ENCODE measurements at regions not wholly inside any gene's neighbourhood (a gene's known extent, or its start where the extent isn't known, plus 50 kb on each side); places are given as distances from the start of the nearest gene placed in this dataset.
"Not testable (repeated sequence)": the region's sequence is repeated elsewhere in the genome, so short reads cannot be mapped to it uniquely, and the experiment has no call there.

GRCh38 chr9:74071502-74071901 is 425.6 kb upstream of the RORB start:
- DNase-seq (ENCODE audit: extremely low read depth in 1 of 2, low read depth in 1 of 2) = no peak

- no peak for DNase-seq (ENCODE audit: extremely low read depth in 1 of 2, low read depth in 1 of 2)
Measured at GRCh38 chr9:74073897-74074296, 423.2 kb upstream of the RORB start.

DNA sequence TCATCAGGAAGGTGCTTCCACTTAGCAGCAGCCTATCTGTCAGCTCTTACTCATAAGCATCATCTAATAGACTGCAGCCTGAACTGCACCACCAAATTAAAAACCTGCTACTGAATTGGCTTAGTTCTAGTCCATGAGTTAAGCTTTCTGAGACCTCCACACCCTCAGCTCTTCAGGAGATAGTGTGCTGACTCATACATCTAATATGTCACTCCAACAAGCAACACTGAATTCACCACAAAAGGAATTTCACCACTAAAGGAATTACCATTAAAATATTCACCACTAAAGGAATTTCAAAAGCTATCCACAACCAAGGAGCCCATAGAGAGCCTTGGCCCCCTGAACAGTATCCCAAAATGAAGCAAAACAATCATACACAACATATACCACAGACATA is 418.5 kb upstream of the RORB start:
- no peak for DNase-seq (ENCODE audit: extremely low read depth in 1 of 2, low read depth in 1 of 2)

DNA sequence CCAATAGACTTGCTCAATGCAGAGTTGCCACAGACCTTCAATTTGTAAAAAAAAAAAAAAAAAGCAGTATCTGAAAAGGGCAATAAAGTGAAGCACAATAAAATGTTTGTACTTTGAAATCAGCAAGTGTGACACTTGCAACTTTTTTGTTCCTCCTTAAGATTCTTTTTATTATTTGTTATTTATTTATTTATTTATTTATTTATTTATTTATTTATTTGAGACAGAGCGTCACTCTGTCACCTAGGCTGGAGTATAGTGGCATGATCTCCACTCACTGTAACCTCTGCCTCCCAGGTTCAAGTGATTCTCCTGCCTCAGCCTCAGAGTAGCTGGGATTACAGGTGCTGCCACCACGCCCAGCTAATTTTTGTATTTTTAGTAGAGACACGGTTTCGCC is 416.5 kb upstream of the RORB start:
- DNase-seq (ENCODE audit: extremely low read depth in 1 of 2, low read depth in 1 of 2) = not testable (repeated sequence)

DNA sequence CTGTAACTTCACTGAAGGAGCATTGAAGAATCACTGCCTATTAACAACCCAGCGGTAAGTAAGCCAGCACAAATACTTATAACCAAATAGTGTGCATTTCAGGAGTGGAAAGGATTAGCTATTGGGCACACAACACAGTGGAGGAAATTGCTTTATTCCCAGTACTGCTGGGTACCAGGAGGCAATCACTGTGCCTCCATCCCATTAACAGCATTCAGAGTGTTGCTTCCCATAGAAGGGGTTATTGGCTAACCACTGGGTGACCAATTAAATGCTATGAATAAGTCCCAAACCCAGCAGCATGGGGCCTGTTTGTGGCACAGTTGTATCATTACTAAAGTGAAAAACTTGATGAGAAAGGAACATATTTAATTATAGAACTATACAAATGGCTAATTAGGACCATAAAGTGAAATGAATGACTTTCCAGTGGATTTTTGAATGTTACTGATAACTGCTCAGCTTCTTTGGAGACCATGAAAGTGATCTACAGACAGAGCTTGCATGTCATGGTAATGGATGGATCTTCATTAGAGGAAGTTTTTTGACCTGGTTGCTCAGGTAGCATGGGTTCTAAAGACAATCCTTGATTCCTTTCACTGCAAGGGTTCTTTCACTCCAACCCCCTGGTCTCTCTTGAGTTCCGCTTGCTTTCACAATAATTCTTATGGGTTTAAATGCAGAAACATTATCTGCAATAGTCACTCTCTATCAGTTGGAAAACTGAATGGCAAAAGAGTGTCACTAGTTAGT is 413.3 kb upstream of the RORB start:
- DNase-seq (ENCODE audit: extremely low read depth in 1 of 2, low read depth in 1 of 2) = no peak

GRCh38 chr9:74085384-74086037 is 411.6 kb upstream of the RORB start:
- not testable (repeated sequence) for DNase-seq (ENCODE audit: extremely low read depth in 1 of 2, low read depth in 1 of 2)

DNA sequence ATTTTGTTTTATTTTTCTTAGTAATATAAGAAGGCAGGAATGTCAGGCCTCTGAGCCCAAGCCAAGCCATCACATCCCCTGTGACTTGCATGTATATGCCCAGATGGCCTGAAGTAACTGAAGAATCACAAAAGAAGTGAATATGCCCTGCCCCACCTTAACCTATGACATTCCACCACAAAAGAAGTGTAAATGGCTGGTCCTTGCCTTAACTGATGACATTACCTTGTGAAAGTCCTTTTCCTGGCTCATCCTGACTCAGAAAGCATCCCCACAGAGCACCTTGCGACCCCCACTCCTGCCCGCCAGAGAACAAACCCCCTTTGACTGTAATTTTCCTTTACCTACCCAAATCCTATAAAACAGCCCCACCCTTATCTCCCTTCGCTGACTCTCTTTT is 406.2 kb upstream of the RORB start:
- DNase-seq (ENCODE audit: extremely low read depth in 1 of 2, low read depth in 1 of 2) = not testable (repeated sequence)

DNA sequence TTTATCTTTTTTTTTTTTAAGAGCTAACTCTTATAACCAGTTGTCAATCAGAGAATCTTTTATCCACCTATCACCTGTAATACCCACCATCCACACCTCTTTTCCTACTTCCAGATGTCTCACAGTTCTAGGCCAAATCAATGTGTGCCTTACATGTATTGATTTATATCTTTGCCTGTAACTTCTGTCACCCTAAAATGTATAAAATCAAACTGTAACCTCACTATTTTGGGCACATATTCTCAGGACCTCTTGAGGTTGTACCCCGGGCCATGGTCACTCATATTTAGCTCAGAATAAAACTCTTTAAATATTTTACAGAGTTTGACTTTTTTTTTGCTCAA is 404.7 kb upstream of the RORB start:
- no peak for DNase-seq (ENCODE audit: extremely low read depth in 1 of 2, low read depth in 1 of 2)

GRCh38 chr9:74094037-74094436 is 403.1 kb upstream of the RORB start:
- DNase-seq (ENCODE audit: extremely low read depth in 1 of 2, low read depth in 1 of 2) = not testable (repeated sequence)

- DNase-seq (ENCODE audit: extremely low read depth in 1 of 2, low read depth in 1 of 2) = no peak
Measured at GRCh38 chr9:74094766-74095165, 402.4 kb upstream of the RORB start.

GRCh38 chr9:74095925-74096324 is 401.2 kb upstream of the RORB start:
- no peak for DNase-seq (ENCODE audit: extremely low read depth in 1 of 2, low read depth in 1 of 2)

- DNase-seq (ENCODE audit: extremely low read depth in 1 of 2, low read depth in 1 of 2) = no peak
Measured at GRCh38 chr9:74096420-74096819, 400.7 kb upstream of the RORB start.

DNA sequence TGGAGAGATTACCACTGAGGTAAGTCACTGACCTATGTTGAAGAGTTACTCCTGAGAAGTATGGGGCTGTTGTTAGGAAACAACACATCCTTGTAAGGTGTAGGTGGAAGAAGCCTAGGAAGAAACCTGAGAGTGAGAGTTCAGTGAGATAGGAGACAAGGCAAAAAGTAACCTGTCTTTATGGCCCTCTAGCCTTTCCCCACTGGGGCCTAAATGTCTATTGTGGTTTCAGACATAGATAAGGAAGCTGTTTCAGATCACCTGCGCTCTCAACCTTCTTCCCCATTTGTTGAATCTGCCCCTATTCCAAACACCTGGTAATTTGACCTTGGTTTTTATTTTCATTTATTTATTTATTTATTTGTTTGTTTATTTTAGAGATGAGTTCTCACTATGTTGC is 397.1 kb upstream of the RORB start:
- no peak for DNase-seq (ENCODE audit: extremely low read depth in 1 of 2, low read depth in 1 of 2)

GRCh38 chr9:74102148-74102547 is 395.0 kb upstream of the RORB start:
- DNase-seq (ENCODE audit: extremely low read depth in 1 of 2, low read depth in 1 of 2) = not testable (repeated sequence)

DNA sequence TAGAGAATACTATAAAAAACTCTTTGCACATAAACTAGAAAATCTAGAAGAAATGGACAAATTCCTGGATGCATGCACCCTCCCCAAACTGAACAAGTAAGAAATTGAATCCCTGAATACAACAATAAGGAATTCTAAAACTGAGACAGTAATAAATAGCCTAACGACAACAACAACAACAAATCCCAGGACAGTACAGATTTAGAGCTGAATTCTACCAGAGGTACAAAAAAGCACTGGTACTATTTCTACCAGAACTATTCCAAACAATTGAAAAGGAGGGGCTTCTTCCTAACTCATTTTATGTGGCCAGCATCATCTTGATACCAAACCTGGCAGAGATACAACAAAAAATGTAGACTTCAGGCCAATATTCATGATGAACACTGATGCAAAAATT is 394.4 kb upstream of the RORB start:
- DNase-seq (ENCODE audit: extremely low read depth in 1 of 2, low read depth in 1 of 2) = no peak

DNA sequence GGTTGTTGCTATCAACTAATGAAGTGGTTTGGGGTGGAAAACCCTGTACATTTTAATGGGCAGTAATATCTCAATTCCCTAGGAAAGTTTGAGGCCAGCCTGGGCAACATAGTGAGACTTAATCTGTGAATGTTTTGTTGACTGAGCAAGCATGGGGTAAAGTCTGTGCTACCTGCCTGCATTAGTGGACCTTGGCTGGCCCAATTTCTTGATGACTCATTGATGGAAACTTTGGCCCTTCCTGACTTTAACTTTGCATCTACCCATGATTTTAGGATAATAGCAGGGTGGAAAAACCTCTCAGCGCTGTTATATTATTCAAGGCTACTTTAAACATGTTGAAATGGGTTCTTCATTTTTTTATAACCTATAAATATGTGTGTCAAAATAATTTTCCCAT is 389.4 kb upstream of the RORB start:
- no peak for DNase-seq (ENCODE audit: extremely low read depth in 1 of 2, low read depth in 1 of 2)

- no peak for DNase-seq (ENCODE audit: extremely low read depth in 1 of 2, low read depth in 1 of 2)
Measured at GRCh38 chr9:74115976-74116375, 381.2 kb upstream of the RORB start.

DNA sequence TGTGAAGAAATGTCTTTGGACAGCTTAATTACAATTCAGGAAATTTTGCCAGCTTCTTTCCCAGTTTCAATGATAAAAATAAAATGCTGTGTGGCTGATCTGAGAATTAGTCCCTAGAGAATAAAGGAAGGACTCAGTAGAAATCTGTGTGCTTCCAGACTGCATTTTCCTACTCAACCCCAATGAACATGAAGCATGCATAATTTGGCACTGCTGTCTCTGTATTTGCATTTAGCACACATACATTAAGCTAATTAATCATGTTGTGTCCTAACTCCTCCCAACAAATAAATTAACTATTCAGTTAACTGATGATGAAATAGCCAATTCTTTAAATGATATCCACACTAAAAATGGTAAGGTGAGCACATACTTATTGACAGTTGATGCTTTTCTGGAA is 380.0 kb upstream of the RORB start:
- no peak for DNase-seq (ENCODE audit: extremely low read depth in 1 of 2, low read depth in 1 of 2)

DNA sequence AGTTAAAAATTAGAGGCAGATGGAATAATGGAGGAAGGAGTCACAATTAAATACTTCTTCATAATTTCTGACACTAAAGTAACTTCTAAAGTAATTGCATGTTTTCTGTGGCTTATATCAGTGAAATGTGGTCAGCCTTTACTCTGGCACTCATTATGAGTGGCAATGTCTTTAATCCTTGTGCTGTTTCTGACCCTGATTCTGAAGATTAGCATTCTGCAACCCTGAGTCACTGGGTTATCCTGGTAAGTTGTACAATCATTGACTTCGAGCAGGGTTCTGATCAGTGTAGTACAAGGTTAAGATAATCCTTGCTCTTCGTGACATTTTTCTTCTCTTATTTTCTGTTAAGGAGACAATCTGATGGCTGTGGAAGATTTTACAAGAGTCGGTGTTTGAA is 379.4 kb upstream of the RORB start:
- DNase-seq (ENCODE audit: extremely low read depth in 1 of 2, low read depth in 1 of 2) = no peak

- DNase-seq (ENCODE audit: extremely low read depth in 1 of 2, low read depth in 1 of 2) = no peak
Measured at GRCh38 chr9:74120061-74120460, 377.1 kb upstream of the RORB start.

DNA sequence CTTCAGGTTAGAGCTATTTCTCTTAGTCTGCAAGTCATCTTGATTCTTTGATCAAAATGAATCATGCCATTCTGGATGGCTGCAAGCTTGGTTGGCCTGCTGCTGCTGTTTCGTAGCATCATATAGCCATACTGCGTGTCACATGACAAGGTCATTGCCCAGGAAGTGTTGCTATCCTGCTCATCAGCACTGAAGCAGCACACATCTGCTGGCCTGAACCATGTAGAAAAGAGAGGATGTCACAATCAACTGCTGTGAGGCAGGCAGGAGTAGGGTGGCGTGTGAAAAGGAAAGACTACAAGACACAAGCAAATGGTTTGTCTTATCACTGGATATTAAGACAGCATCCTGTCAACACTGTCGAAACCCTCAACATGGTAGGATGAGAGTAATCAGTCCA is 376.7 kb upstream of the RORB start:
- DNase-seq (ENCODE audit: extremely low read depth in 1 of 2, low read depth in 1 of 2) = no peak

- no peak for DNase-seq (ENCODE audit: extremely low read depth in 1 of 2, low read depth in 1 of 2)
Measured at GRCh38 chr9:74122216-74122615, 374.9 kb upstream of the RORB start.

- DNase-seq (ENCODE audit: extremely low read depth in 1 of 2, low read depth in 1 of 2) = peak in 1 of 2 donors; percentile 1
Measured at GRCh38 chr9:74122661-74123060, 374.5 kb upstream of the RORB start.
